ENCODE measurements at regions not wholly inside any gene's neighbourhood (a gene's known extent, or its start where the extent isn't known, plus 50 kb on each side); places are given as distances from the start of the nearest gene placed in this dataset.

DNA sequence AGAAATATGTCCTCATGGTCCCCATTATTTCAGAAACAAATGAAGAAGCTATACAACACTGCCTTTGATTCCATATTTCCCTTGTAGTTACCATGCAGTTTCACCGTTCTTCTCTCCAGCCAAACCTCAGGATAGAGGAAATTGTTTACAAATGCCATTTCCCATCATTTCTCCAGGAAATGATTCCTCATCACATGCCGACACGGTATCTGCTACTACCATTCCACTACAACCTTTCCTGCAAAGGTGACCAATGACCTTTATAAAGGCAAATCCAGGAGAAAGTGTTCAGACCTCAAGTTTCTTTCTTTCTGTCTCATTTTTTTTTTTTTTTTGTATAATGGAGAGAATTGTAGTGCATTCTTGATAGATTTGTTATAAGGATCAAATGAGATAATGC is 460.8 kb upstream of the CDH20 start:
- Histone ChIP-seq H3K18ac (ENCODE audit: low read length) (no peak overlapping the region), H4K91ac (ENCODE audit: low read depth, low read length) (no peak overlapping the region), H2BK12ac (ENCODE audit: low read length) (no peak overlapping the region), H3K14ac (ENCODE audit: low read length) (no peak overlapping the region), H2AK5ac (ENCODE audit: low read length) (no peak overlapping the region), H3K27ac (ENCODE audit: low read depth, low read length) (no peak overlapping the region), H2AFZ (ENCODE audit: insufficient read depth, low read length, poor library complexity) (no peak overlapping the region), H3K4me3 (ENCODE audit: low read depth, low read length) (no peak overlapping the region), H2BK5ac (ENCODE audit: low read depth, low read length, poor library complexity) (no peak overlapping the region), H3K79me2 (ENCODE audit: control insufficient read depth, insufficient read depth, low read length, poor library complexity) (no peaks in the 10 kb centered on the region), H3K4me1 (ENCODE audit: control insufficient read depth in 1 of 2, insufficient read depth in 2 of 2, low read length in 2 of 2) (no peaks in the 10 kb centered on the region), H3K4ac (ENCODE audit: low read depth, low read length) (no peak overlapping the region), H4K12ac (ENCODE audit: low read depth, low read length) (no peak overlapping the region), H3K27me3 (ENCODE audit: insufficient read depth, low read length) (no peaks in the 10 kb centered on the region), H3K4me2 (ENCODE audit: low read length) (no peak overlapping the region), H3K9ac (ENCODE audit: low read length) (no peak overlapping the region), H3K23ac (ENCODE audit: low read length) (no peak overlapping the region), H4K8ac (ENCODE audit: low read depth, low read length) (no peak overlapping the region), H3K9me3 (ENCODE audit: insufficient read depth, low read depth, low read length) (no peaks in the 10 kb centered on the region), H3K79me1 (ENCODE audit: low read length) (no peaks in the 10 kb centered on the region), H2BK120ac (ENCODE audit: insufficient read depth, low read length, poor library complexity) (no peak overlapping the region), H3K36me3 (ENCODE audit: control insufficient read depth in 1 of 2, insufficient read depth in 2 of 2, low read length in 2 of 2) (no peaks in the 10 kb centered on the region)
- DNase-seq, result no peak
- WGBS (ENCODE audit: extremely low coverage, insufficient coverage, insufficient read length), result no CpG with 5 or more reads among the region's 3 CpGs

DNA sequence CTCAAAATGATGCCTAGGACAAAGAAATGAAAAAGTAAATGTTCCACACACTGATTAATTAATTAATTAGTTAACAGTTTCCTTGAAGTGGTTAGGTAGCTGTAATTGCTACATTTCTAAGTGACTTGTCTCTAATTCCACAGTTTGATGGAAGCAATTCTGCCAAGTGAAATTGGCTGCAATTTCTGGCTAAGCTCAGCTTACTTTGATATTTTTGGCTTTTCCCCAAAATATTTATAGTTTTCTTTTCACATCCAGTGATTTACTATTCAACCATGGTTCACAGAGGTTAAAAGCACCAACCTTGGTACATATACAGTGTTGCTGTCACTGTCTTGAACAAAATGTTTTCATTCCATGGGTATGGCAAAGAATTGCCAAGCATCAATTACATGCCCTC is 459.5 kb upstream of the CDH20 start:
- H3K36me3 ChIP-seq (ENCODE audit: control insufficient read depth in 1 of 2, insufficient read depth in 2 of 2, low read length in 2 of 2), result no peaks in the 10 kb centered on the region
- no peak for DNase-seq

DNA sequence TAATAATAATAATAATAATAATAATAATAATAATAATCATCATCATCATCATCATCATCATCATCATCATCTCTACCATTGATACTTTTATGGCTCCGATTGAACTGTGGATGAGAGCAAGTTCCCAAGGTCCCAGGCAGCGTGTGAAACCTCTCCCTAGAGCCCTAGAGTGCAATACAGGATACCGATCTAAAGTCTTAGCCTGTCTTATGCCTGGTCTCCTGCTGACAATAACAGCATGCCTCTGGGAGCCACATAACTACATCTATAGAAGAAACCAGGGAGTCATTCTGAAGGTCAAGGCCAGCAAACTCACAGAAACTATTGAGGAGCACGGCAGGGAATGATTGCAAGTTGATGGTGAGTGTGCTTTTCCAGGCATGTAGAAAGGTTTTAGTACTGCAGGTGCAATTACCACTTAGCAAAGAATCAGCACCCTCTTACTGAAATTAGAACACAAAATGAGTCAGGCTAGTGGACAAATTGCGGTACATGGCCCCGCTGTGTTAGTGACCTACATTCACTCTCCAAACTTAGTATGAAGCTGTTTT is 457.2 kb upstream of the CDH20 start:
- no peak overlapping the region for H4K91ac ChIP-seq (ENCODE audit: low read depth, low read length)
- no peak overlapping the region for H2BK12ac ChIP-seq (ENCODE audit: low read length)
- H3K27ac ChIP-seq (ENCODE audit: low read depth, low read length), result no peak overlapping the region
- WGBS (ENCODE audit: extremely low coverage, insufficient coverage, insufficient read length), result no CpG with 5 or more reads among the region's 6 CpGs
- H2BK120ac ChIP-seq (ENCODE audit: insufficient read depth, low read length, poor library complexity), result no peak overlapping the region
- no peak overlapping the region for H2AK5ac ChIP-seq (ENCODE audit: low read length)
- no peak overlapping the region for H3K4me2 ChIP-seq (ENCODE audit: low read length)
- no peak overlapping the region for H4K8ac ChIP-seq (ENCODE audit: low read depth, low read length)
- no peak overlapping the region for H3K4me3 ChIP-seq (ENCODE audit: low read depth, low read length)
- no peaks in the 10 kb centered on the region for H3K4me1 ChIP-seq (ENCODE audit: control insufficient read depth in 1 of 2, insufficient read depth in 2 of 2, low read length in 2 of 2)
- H3K18ac ChIP-seq (ENCODE audit: low read length), result no peak overlapping the region
- H3K9ac ChIP-seq (ENCODE audit: low read length), result no peak overlapping the region
- DNase-seq, result no peak
- no peak overlapping the region for H3K4ac ChIP-seq (ENCODE audit: low read depth, low read length)
- no peak overlapping the region for H3K23ac ChIP-seq (ENCODE audit: low read length)
- H4K12ac ChIP-seq (ENCODE audit: low read depth, low read length), result no peak overlapping the region
- no peaks in the 10 kb centered on the region for H3K27me3 ChIP-seq (ENCODE audit: insufficient read depth, low read length)
- no peak overlapping the region for H2AFZ ChIP-seq (ENCODE audit: insufficient read depth, low read length, poor library complexity)
- H3K79me1 ChIP-seq (ENCODE audit: low read length), result no peaks in the 10 kb centered on the region
- H3K14ac ChIP-seq (ENCODE audit: low read length), result no peak overlapping the region
- H3K9me3 ChIP-seq (ENCODE audit: insufficient read depth, low read depth, low read length), result no peaks in the 10 kb centered on the region
- no peaks in the 10 kb centered on the region for H3K79me2 ChIP-seq (ENCODE audit: control insufficient read depth, insufficient read depth, low read length, poor library complexity)
- H3K36me3 ChIP-seq (ENCODE audit: control insufficient read depth in 1 of 2, insufficient read depth in 2 of 2, low read length in 2 of 2), result no peaks in the 10 kb centered on the region
- H2BK5ac ChIP-seq (ENCODE audit: low read depth, low read length, poor library complexity), result no peak overlapping the region

More for the DNA sequence above, 459.5 kb upstream of the CDH20 start:
- H3K9ac ChIP-seq (ENCODE audit: low read length), result no peak overlapping the region
- H4K91ac ChIP-seq (ENCODE audit: low read depth, low read length), result no peak overlapping the region
- H3K4me3 ChIP-seq (ENCODE audit: low read depth, low read length), result no peak overlapping the region
- H3K9me3 ChIP-seq (ENCODE audit: insufficient read depth, low read depth, low read length), result no peaks in the 10 kb centered on the region
- no peaks in the 10 kb centered on the region for H3K79me2 ChIP-seq (ENCODE audit: control insufficient read depth, insufficient read depth, low read length, poor library complexity)
- H2BK12ac ChIP-seq (ENCODE audit: low read length), result no peak overlapping the region
- H3K4ac ChIP-seq (ENCODE audit: low read depth, low read length), result no peak overlapping the region
- H3K27ac ChIP-seq (ENCODE audit: low read depth, low read length), result no peak overlapping the region
- H3K27me3 ChIP-seq (ENCODE audit: insufficient read depth, low read length), result no peaks in the 10 kb centered on the region
- no peak overlapping the region for H4K12ac ChIP-seq (ENCODE audit: low read depth, low read length)
- H3K4me2 ChIP-seq (ENCODE audit: low read length), result no peak overlapping the region
- H2BK120ac ChIP-seq (ENCODE audit: insufficient read depth, low read length, poor library complexity), result no peak overlapping the region
- H3K79me1 ChIP-seq (ENCODE audit: low read length), result no peaks in the 10 kb centered on the region
- H3K18ac ChIP-seq (ENCODE audit: low read length), result no peak overlapping the region
- H3K14ac ChIP-seq (ENCODE audit: low read length), result no peak overlapping the region
- no peak overlapping the region for H2BK5ac ChIP-seq (ENCODE audit: low read depth, low read length, poor library complexity)
- no peaks in the 10 kb centered on the region for H3K4me1 ChIP-seq (ENCODE audit: control insufficient read depth in 1 of 2, insufficient read depth in 2 of 2, low read length in 2 of 2)
- no peak overlapping the region for H2AFZ ChIP-seq (ENCODE audit: insufficient read depth, low read length, poor library complexity)
- no peak overlapping the region for H3K23ac ChIP-seq (ENCODE audit: low read length)
- no peak overlapping the region for H2AK5ac ChIP-seq (ENCODE audit: low read length)
- H4K8ac ChIP-seq (ENCODE audit: low read depth, low read length), result no peak overlapping the region

DNA sequence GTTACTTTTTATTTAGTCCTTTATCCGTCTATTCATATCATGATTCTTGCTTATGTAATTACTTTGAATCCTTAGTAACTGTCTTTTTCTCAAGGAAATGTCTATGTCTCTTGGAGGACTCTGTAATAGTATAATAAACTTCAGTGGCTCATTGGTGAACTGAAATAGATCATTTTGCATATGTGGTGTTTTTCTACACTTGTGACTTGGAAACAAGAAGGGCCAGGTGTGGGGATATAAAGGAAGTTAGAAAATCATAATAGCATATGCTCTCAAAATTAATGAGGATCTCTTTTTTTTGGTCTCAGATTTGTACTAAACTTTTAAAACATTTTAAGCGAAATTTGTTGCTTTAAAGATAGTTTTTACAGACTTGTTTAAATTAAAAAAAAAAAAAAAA is 453.0 kb upstream of the CDH20 start:
- H2AFZ ChIP-seq (ENCODE audit: insufficient read depth, low read length, poor library complexity), result no peak overlapping the region
- no peak overlapping the region for H3K18ac ChIP-seq (ENCODE audit: low read length)
- no peak overlapping the region for H4K8ac ChIP-seq (ENCODE audit: low read depth, low read length)
- no peak overlapping the region for H4K91ac ChIP-seq (ENCODE audit: low read depth, low read length)
- no peak overlapping the region for H3K23ac ChIP-seq (ENCODE audit: low read length)
- no peak overlapping the region for H3K4ac ChIP-seq (ENCODE audit: low read depth, low read length)
- H2BK12ac ChIP-seq (ENCODE audit: low read length), result no peak overlapping the region
- no peak overlapping the region for H3K27ac ChIP-seq (ENCODE audit: low read depth, low read length)
- DNase-seq, result no peak
- no peak overlapping the region for H2BK5ac ChIP-seq (ENCODE audit: low read depth, low read length, poor library complexity)
- no peak overlapping the region for H2BK120ac ChIP-seq (ENCODE audit: insufficient read depth, low read length, poor library complexity)
- no peak overlapping the region for H4K12ac ChIP-seq (ENCODE audit: low read depth, low read length)
- H3K9me3 ChIP-seq (ENCODE audit: insufficient read depth, low read depth, low read length), result no peaks in the 10 kb centered on the region
- H3K9ac ChIP-seq (ENCODE audit: low read length), result no peak overlapping the region
- H3K36me3 ChIP-seq (ENCODE audit: control insufficient read depth in 1 of 2, insufficient read depth in 2 of 2, low read length in 2 of 2), result no peaks in the 10 kb centered on the region
- no peaks in the 10 kb centered on the region for H3K27me3 ChIP-seq (ENCODE audit: insufficient read depth, low read length)
- no peak overlapping the region for H3K14ac ChIP-seq (ENCODE audit: low read length)
- H3K4me2 ChIP-seq (ENCODE audit: low read length), result no peak overlapping the region
- H3K79me1 ChIP-seq (ENCODE audit: low read length), result no peaks in the 10 kb centered on the region
- H3K4me3 ChIP-seq (ENCODE audit: low read depth, low read length), result no peak overlapping the region
- H3K79me2 ChIP-seq (ENCODE audit: control insufficient read depth, insufficient read depth, low read length, poor library complexity), result no peaks in the 10 kb centered on the region
- WGBS (ENCODE audit: extremely low coverage, insufficient coverage, insufficient read length), result no CpG with 5 or more reads among the region's 2 CpGs
- H2AK5ac ChIP-seq (ENCODE audit: low read length), result no peak overlapping the region
- H3K4me1 ChIP-seq (ENCODE audit: control insufficient read depth in 1 of 2, insufficient read depth in 2 of 2, low read length in 2 of 2), result no peaks in the 10 kb centered on the region
